Liver (tissue), 3 donors: ENCODE measurements at regions not wholly inside any gene's neighbourhood (a gene's known extent, or its start where the extent isn't known, plus 50 kb on each side); places are given as distances from the start of the nearest gene placed in this dataset.

Experiments used
- EGR1 ChIP-seq, 2 donors: IDR thresholded peaks; 2 replicates each; pipeline ENCODE4 v1.6.1; 2016 to 2018; ENCODE audit warnings: antibody characterized with exemption in 2 of 2, low read depth in 2 of 2
- FOXA2 ChIP-seq: IDR thresholded peaks from 2 replicates; pipeline ENCODE4 v1.6.1; 2016; ENCODE audit warnings: antibody characterized with exemption
- GABPA ChIP-seq, 2 donors: IDR thresholded peaks in 1 of 2; conservative IDR thresholded peaks in 1 of 2; 2 replicates each; pipeline ENCODE4 v1.6.1; 2016; ENCODE audit warnings: antibody characterized with exemption in 2 of 2, mild to moderate bottlenecking in 1 of 2, moderate library complexity in 1 of 2
- RAD21 ChIP-seq, 2 donors: IDR thresholded peaks; 2 replicates each; pipeline ENCODE4 v1.6.1; 2016; ENCODE audit warnings: antibody characterized with exemption in 2 of 2, mild to moderate bottlenecking in 2 of 2
- TAF1 ChIP-seq: conservative IDR thresholded peaks from 2 replicates; pipeline ENCODE4 v1.6.1; 2016; ENCODE audit warnings: antibody characterized with exemption, mild to moderate bottlenecking
- YY1 ChIP-seq: IDR thresholded peaks from 2 replicates; pipeline ENCODE4 v1.6.1; 2016; ENCODE audit warnings: antibody characterized with exemption, mild to moderate bottlenecking
- TF ChIP-seq, protein P1 (sequence below): fragments of 150-350 bp; IDR thresholded peaks from 2 replicates; pipeline ENCODE4 v1.5.1; 2017; ENCODE audit warnings: improper control_type of control experiment, low read depth, low read length; ENCODE audit not compliant: missing input control
- TF ChIP-seq, protein P2 (sequence below): IDR thresholded peaks from 2 replicates; pipeline ENCODE4 v1.6.1; 2016; ENCODE audit warnings: antibody characterized with exemption, mild to moderate bottlenecking
- TF ChIP-seq, protein P3 (sequence below): IDR thresholded peaks from 2 replicates; pipeline ENCODE4 v1.6.1; 2016; ENCODE audit warnings: antibody characterized with exemption
- TF ChIP-seq, protein P4 (sequence below): IDR thresholded peaks from 2 replicates; pipeline ENCODE4 v1.6.1; 2016; ENCODE audit warnings: antibody characterized with exemption
- donor health status: healthy.
- donor health status: healthy.

DNA sequence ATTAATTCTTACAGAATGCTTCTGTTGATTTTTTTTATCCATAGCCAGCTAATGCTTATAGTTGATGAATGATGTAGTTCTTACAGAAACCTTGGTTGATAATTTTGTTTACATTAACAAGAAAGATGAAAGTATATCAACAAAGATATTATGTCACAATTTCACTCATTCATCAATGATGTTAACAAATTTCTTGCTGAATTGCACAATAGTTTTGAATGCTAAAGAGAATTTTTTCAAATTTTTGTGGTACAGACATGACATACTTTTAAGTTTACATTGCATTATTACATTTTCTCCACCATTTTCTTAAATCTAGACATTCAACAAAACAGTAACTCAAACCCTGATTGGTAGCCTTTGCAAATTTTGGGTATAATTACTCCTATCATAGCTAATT, 236.3 kb downstream of the FOXD2 start:
- TF ChIP-seq, protein P1, sequence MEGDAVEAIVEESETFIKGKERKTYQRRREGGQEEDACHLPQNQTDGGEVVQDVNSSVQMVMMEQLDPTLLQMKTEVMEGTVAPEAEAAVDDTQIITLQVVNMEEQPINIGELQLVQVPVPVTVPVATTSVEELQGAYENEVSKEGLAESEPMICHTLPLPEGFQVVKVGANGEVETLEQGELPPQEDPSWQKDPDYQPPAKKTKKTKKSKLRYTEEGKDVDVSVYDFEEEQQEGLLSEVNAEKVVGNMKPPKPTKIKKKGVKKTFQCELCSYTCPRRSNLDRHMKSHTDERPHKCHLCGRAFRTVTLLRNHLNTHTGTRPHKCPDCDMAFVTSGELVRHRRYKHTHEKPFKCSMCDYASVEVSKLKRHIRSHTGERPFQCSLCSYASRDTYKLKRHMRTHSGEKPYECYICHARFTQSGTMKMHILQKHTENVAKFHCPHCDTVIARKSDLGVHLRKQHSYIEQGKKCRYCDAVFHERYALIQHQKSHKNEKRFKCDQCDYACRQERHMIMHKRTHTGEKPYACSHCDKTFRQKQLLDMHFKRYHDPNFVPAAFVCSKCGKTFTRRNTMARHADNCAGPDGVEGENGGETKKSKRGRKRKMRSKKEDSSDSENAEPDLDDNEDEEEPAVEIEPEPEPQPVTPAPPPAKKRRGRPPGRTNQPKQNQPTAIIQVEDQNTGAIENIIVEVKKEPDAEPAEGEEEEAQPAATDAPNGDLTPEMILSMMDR: no peak
- TF ChIP-seq, protein P2, sequence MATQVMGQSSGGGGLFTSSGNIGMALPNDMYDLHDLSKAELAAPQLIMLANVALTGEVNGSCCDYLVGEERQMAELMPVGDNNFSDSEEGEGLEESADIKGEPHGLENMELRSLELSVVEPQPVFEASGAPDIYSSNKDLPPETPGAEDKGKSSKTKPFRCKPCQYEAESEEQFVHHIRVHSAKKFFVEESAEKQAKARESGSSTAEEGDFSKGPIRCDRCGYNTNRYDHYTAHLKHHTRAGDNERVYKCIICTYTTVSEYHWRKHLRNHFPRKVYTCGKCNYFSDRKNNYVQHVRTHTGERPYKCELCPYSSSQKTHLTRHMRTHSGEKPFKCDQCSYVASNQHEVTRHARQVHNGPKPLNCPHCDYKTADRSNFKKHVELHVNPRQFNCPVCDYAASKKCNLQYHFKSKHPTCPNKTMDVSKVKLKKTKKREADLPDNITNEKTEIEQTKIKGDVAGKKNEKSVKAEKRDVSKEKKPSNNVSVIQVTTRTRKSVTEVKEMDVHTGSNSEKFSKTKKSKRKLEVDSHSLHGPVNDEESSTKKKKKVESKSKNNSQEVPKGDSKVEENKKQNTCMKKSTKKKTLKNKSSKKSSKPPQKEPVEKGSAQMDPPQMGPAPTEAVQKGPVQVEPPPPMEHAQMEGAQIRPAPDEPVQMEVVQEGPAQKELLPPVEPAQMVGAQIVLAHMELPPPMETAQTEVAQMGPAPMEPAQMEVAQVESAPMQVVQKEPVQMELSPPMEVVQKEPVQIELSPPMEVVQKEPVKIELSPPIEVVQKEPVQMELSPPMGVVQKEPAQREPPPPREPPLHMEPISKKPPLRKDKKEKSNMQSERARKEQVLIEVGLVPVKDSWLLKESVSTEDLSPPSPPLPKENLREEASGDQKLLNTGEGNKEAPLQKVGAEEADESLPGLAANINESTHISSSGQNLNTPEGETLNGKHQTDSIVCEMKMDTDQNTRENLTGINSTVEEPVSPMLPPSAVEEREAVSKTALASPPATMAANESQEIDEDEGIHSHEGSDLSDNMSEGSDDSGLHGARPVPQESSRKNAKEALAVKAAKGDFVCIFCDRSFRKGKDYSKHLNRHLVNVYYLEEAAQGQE: no peak
- TF ChIP-seq, protein P3, sequence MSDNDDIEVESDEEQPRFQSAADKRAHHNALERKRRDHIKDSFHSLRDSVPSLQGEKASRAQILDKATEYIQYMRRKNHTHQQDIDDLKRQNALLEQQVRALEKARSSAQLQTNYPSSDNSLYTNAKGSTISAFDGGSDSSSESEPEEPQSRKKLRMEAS: no peak
- TF ChIP-seq FOXA2 (no peak), TAF1 (no peak), RAD21 (IDR thresholded peaks at IDR 0.05) (no peak), EGR1 (IDR thresholded peaks at IDR 0.05; ENCODE audit: low read depth in 2 of 2) (no peak), YY1 (no peak), GABPA (IDR thresholded peaks at IDR 0.05 in 1 of 2, conservative IDR thresholded peaks at IDR 0.05 in 1 of 2) (no peak)
- TF ChIP-seq, protein P4, sequence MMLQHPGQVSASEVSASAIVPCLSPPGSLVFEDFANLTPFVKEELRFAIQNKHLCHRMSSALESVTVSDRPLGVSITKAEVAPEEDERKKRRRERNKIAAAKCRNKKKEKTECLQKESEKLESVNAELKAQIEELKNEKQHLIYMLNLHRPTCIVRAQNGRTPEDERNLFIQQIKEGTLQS: no peak
